NCI-H526 (cell line): ENCODE measurements at regions not wholly inside any gene's neighbourhood (a gene's known extent, or its start where the extent isn't known, plus 50 kb on each side); places are given as distances from the start of the nearest gene placed in this dataset.
A peak's percentile ranks its signal among the peaks of the same experiment; 100 is the strongest.

ENCODE experiments used
- DNase-seq, 2 experiments: peaks; one replicate each; lab custom pipeline; 2025; lab: John Stamatoyannopoulos, UW

DNA sequence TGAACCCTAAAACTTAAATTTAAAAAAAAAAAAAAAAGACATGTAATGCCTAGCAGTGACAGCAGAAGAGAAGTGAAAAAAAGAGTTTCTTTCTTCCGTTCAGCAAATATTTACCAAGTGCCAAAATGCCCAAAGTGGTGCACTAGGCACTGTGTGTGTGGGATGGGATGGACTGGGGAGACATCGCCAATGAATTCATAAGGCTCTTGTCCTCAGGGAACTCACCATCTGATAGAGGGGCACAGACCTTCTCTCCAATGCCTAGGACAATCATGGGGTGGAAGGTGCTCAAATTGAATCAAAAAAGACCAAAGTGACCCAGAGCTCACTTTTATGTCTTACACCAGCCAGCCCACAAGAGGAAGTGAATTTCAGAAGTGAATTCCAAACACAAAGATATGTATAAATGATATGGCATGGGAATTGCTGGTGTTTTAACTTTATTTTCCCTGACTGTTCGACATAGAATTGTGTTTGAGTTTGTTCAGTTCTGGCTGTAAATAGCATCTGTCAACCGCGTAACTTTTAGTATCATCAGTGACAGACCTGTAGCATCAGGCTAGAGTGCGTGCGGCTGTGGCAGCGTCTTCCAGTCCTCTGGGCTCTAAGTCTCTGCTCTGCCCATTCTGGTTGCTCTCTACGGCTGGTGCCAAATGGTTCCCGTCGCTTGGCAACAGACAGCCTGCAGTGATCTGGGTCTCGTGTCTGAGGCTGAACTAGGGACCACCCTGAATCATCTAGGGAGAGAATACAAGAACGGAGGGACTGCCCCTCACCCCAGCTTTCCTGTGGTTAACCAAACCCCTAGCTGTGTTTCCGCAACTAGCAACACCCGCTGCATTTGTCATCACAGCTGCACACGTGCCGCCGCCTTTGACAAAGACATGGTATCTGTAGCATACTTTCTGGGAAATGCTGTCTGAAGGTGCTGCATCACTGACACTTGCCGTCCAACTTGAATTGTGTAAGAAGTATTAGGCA lies 154.0 kb upstream of the THBS1 start:
- DNase-seq: no peak

DNA sequence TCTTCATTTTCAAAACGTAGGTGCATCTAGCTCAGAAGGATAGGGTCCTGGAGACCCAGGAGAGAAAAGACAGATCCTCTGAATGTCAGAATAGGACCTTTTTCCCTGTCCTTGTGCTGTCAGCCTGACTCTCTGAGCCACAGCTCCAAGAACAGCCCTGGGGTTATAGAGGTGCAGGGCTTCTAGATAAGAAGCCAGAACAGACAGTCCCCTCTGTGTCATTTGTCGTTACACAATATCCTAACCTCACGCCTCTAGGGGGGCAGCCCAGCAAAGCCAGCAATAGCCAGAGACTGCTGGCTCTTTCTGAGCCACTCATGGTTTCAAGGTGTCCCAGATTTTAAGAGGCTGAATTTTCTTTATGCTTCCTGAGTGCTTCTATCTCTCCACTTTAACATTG lies 153.2 kb upstream of the THBS1 start:
- DNase-seq: no peak

- DNase-seq: no peak
These were observed 151.0 kb upstream of the THBS1 start for GRCh38 chr15:39429898-39430357.

DNA sequence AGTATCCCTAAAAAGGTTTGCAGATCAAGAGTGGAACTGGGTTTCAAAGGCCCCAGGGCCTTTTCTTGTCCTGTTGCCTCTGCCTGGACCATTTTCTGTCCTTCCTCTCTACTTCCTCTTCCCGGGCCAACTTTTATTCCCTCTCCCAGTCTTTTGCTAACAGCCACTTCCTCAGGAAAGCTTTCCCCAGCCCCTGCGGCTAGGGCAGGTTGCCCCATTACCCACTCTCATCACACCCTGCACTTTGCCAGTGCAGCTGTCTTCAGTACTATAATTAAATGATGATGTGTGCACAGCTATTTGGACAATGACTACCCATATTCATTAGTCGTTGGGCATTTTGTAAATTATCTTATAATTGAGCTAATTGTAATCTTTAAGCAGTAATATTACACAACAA lies 150.5 kb upstream of the THBS1 start:
- no peak for DNase-seq

- no peak for DNase-seq
These were observed 149.5 kb upstream of the THBS1 start for GRCh38 chr15:39431376-39431775.

DNA sequence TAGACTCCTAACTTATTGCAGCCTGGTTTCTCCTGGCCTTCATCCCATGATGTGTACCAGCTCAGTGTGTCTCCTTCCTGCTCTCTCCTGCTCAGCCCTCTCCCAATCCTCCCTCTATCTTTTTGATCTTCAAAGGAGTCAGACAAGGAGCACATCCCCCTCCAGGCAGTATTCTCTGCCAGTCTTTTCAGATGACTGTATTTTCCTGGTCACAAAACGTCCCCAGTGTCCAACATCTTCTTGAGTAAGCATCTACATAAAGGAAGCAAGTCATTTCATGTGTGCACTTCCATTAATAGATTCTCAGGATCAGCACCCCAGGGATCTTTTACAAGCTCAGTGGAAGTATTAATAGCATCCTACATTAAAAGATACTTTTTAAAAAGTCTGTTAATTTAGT lies 148.9 kb upstream of the THBS1 start:
- DNase-seq: no peak

DNA sequence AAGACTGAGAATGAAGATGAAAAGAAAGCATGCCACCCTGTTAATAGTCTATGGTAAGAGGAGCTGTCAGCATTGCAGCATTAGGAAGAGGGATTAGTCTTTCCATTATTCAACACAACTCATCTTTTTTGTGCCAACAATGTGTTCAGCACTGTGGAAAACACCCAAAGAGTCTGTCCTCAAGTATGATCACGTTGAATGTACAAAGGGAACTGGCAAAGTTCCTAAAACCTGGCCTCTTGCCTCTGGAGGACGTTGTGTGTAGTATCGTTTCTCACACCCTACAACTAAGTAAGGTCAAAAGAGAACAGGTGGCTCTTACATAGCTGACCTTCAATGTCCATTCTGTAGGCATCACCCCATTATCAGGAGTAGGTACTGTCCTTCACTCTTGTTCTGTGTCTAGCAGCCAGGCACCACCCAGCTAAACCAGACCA lies 147.9 kb upstream of the THBS1 start:
- DNase-seq: no peak

DNA sequence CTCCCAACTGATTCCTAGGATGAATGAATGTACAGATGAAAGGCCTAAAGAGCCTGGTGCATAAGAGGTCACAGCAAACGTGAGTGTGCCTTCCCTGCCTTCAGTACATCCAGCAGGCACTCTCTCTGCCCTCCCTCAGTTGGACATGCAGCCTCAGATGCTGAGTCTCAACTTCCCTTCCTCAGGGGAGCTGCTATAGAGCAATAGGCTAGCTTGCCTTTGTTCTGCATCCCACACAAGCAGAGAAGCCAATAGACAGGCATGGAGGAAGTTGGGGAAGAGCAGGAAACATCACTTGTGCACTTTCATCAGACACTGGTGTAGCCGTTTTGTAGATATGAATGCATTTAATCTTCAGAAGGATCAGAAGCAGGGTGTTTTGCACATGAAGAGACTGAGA lies 147.5 kb upstream of the THBS1 start:
- no peak for DNase-seq

DNA sequence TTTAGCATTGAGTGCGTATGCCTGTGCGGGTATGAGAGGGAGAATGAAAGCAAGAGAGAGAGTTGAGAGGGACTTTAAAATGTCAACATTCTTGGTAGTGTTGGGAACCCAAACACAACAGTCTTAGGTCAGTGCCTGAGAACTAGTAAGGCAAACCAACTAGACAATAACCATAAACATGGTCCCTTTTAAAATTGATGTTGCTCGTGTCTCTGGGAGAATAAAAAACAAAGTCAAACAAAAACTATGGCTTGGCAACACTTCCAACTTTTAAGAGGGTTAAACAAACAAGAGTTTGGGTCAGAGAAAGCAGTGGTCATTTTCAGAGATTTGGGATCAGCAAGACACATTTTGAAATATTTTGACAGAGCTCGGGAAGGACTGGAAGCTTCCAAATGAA lies 146.7 kb upstream of the THBS1 start:
- no peak for DNase-seq

- no peak for DNase-seq
These were observed 146.1 kb upstream of the THBS1 start for GRCh38 chr15:39434751-39435238.

- DNase-seq: no peak
These were observed 145.6 kb upstream of the THBS1 start for GRCh38 chr15:39435244-39435643.

- DNase-seq: no peak
These were observed 142.6 kb upstream of the THBS1 start for GRCh38 chr15:39438260-39438659.

GRCh38 chr15:39438799-39439592 lies 141.9 kb upstream of the THBS1 start:
- peak; percentile 48 to 71 for DNase-seq

DNA sequence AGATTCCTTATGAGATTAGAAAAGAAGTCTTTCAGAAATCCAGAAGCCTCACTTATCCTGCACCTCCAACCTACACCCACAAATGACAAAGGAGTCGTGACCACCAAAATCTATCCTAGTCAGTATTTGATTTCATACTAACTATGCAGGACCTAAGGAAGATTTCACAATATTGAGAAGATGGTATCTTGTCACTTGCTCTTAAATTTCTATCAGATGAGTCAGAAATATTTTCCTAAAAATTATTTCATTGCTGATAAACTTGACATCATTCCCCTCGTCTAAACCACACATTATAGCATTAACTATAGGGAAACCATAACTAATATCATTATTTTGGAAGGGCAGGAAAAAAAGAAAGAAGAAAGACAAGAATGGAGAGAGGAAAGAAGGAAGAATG lies 138.0 kb upstream of the THBS1 start:
- DNase-seq: no peak

GRCh38 chr15:39443659-39444219 lies 137.1 kb upstream of the THBS1 start:
- DNase-seq: no peak

- no peak for DNase-seq
These were observed 136.0 kb upstream of the THBS1 start for GRCh38 chr15:39444735-39445470.

DNA sequence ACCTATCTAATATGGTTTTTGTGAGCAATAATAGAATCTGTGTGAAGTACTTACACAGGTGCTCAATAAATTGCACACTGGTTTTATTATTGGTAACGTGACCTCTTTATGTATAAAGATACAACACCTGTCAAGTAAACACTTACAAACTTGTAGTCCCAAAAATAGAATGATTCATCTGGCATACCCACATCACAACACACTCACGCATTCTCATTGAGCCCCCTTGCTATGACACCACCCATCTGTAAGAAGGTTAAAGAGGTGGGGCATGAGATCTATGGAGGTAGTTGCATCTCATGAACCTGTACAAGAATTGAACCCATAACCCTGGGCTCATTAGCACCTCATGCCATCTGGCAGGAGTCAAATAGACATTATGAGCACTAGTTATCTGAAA lies 134.9 kb upstream of the THBS1 start:
- no peak for DNase-seq

DNA sequence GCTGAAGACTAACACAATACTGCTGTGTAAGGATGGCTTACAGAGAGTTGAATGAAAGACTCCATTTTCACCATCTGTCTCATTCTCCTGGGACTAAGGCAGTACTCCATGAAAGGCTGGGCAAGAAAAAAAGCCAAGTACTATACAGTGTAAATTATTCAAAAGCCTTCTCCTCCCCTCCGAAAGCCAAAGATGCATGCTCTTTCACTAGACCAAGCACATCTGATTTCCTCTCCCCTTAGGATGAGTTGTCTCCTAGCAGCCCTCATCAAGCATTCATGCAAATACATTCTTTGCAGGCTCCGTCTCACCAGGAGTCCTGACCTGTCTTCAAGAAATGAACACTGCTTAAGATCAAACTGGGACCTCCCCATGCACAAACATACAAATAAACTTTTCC lies 133.5 kb upstream of the THBS1 start:
- no peak for DNase-seq

- no peak for DNase-seq
These were observed 133.0 kb upstream of the THBS1 start for GRCh38 chr15:39447881-39448280.

- peak in 1 of 2 experiments; percentile 41 for DNase-seq
These were observed 132.5 kb upstream of the THBS1 start for GRCh38 chr15:39448409-39448808.

DNA sequence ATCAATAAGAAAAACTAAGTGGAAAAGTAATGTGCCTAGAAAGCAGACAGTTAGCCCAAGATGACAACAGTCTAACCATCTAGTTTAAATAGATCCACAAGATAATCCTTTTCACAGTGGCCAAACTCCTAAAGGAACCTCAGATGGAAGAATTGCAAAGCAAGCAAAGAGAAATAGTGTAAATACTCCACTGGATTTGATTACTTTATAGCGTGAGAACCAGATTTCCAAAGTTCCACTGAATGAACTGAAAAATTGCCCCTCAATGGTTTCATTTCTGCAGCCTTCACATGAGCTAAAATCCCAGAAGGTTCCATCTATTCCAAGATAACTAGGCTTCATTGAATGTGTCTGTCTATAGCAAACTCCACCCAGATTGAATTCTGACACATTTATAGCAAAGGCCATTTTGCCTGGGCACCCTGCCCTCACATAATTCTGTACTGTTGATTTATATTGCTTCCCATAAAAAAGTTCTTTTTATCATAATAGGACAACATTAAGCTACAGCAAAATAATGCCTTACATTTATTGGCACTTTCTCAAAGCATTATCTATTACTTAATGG lies 129.7 kb upstream of the THBS1 start:
- DNase-seq: no peak
